ENCODE measurements at regions not wholly inside any gene's neighbourhood (a gene's known extent, or its start where the extent isn't known, plus 50 kb on each side); places are given as distances from the start of the nearest gene placed in this dataset.

DNA sequence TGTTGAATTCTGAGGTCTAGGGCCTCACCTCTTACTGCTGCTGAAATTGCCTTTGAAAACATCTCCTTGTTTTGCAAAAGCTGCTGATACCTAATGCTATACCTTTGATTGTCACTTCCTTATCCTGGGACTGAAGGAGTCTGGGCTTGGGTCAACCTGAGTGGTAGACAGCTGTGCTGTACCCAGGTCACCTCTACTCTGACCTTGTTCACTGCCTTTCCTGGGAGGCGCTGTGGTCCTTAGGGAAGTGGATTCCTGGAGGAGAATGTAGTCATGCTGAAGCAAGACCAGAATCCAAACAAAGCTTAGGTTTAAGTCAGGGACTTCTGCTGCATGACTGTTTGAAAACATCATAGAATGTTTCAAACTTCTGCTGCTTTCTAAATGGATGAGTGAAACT lies 191.4 kb downstream of the SNAPC1 start:
- DNase-seq, result no peak

DNA sequence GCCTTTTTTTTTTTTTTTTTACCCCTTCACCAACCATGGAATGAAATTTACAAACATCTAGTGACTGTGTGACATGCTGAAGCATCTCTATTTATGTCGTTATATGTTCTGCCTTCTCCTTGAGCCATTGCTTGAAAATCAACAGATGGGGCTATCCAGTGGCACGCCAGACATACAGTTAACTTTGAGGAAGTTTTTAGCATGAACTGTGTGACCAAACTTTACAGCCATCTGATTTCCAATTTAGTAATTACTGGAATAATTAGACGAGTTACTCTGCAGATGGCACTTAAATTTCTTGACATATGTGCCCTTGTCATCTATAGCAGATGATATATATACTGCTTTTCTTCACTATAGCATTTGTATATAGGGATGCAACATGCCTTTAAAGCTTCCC lies 192.1 kb downstream of the SNAPC1 start:
- DNase-seq, result no peak

DNA sequence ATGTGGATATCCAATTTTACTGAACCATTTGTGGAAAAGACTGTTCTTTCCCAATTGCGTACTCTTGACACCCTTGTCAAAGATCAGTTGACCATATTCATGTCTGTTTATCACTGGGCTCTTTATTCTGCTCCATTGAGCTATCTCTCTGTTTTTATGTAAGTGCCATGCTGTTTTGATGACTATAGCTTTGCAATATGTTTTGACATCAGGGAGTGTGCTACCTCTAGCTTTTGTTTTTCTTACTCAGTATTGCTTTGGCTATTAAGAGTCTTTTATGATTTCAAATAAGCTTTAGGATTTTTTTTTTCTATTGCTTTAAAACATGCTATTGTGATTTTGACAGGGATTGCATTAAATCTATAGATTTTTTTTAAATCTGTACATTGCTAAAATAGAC lies 194.3 kb downstream of the SNAPC1 start:
- no peak for DNase-seq

DNA sequence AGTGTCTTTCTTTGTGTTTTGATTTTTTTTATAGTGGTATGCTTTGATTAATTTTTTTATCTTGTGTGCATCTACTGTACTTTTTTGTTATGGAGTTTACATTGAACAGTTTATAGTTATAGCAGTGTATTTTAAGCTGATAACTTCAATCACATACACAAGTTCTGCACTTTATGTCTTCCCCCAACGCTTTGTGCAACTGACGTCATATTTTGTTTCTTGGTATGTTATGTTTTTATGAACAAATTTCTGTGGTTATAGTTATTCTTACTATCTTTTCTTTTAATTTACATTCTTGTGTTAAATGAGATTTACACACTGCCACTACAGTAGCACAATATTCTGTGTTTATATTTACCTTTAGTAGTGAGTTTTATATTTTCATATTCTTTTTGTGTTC lies 197.1 kb downstream of the SNAPC1 start:
- no peak for DNase-seq

DNA sequence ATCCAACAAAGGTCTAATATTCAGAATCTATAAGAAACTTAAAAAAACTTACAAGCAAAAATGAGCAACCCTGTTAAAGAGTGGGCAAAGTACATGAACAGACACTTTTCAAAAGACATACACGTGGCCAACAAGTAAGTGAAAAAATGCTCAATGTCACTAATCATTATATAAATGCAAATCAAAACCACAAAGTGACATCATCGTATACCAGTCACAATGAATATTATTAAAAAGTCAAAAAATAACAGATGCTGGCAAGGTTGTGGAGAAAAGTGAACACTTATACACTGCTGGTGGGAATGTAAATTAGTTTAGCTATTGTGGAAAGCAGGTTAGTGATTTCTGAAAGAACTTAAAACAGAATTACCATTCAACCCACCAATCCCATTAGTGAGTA lies 199.1 kb downstream of the SNAPC1 start:
- no peak for DNase-seq

DNA sequence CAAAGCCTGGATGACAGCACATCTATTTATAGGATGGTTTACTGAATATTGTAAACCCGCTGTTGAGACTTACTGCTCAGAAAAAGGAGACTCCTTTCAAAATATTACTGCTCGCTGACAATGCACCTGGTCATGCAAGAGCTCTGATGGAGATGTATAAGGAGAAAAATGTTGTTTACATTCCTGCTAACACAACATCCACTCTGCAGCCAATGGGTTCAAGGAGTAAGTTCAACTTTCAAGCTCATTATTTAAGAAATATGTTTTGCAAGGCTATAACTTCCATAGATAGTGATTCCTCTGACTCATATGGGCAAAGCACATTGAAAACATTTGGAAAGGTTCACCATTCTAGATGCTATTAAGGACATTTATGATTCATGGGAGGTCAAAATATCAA lies 201.7 kb downstream of the SNAPC1 start:
- DNase-seq, result no peak

DNA sequence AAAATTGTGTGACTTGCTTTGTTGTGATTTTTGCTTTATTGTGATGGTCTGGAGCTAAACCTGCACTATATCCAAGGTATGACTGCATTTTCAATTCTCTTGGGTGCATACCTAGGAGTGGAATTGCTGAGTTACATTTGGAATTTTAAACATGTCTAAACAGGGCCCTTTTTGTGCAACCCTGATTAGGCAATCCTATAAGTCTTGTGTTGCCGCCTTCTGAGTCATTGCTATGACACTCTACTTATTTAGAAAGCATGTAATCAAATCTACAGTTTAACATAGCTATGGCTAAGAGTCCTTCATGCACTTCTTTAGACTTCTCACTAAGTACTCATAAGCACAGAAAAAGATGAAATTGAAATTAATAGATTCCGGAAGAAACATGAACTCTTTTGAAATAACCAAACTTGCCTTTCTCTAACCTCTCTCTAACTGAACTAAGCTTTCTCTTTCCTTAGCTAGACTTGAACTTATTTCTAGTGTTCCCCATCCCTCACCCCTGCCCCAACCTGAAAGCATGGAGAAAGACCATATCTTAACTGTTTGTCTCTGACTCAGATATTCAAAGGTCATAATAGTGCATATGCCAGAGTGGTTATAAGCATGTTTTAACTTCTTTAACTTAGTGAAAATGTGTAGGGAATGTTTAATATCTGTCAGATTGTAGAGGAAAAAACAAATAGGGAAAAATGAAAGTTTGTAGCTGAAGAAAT lies 203.0 kb downstream of the SNAPC1 start:
- DNase-seq, result no peak

DNA sequence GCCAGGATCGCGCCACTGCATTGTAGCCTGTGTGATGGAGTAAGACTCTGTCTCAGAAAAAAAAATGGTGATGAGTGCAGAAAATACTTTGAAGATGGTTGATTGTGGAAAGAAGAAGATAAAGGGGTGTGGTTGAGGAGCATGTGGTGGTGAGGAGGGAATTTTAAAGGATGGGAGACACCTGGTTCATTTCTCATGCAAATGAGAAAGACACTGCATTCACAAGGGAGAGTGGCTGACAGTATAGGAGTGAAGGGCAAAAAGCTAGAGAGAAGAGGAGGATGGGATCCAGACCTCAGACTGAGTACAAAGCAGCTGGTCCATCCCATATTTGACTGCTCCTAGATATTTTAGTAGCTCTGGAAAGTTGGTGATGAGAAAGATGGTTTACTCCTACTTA lies 206.0 kb downstream of the SNAPC1 start:
- no peak for DNase-seq

DNA sequence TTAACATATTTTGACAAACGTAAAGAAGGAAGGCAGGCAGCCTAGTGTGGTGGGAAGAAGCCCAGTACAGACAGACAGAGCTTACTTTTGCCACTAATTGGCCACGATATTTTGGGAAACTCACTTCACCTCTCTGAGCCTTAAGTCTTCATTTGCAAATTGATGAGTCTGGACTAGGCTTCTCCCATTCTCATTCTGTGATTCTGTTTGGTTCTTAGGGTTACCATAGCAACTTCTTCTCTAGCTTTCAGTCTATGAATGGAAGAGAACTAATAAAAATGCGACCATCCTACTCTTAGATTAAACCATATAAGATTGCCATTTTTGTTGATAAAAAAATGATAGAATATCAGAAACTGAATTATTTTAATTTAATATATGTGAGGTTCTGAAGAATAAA lies 210.5 kb downstream of the SNAPC1 start:
- no peak for DNase-seq

DNA sequence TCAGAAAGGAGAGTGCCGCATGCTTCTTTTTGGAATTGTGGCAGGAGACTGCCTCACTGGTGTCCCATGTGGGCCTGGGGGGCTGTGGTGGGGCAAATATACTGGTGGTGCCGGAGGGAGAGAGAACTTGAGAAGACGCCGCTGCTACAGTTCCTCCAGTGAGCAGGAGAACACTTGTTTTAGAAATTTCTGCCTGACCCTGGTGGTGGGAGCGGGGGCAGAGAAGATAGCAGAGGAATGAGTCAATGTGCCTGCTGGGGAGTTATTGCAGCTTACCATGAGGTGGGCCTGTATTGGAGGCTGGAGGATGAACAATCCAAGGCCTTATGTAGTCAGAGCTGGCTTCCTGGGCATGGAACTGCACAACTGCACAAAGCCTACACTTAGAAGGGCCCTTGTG lies 211.8 kb downstream of the SNAPC1 start:
- no peak for DNase-seq

DNA sequence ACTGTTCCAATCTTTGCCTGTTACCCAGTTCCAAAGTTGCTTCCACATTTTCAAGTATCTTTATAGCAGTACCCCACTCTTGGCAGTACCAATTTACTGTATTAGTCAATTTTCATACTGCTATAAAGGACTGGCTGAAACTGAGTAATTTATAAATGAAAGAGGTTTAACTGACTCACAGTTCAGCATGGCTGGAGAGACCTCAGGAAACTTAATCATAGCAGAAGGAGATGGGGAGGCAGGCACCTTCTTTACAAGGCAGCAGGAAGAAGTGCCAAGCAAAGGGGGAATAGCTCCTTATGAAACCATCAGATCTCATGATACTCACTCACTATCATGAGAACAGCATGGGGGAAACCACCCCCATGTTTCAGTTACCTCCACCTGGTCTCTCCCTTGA lies 215.0 kb downstream of the SNAPC1 start:
- no peak for DNase-seq

DNA sequence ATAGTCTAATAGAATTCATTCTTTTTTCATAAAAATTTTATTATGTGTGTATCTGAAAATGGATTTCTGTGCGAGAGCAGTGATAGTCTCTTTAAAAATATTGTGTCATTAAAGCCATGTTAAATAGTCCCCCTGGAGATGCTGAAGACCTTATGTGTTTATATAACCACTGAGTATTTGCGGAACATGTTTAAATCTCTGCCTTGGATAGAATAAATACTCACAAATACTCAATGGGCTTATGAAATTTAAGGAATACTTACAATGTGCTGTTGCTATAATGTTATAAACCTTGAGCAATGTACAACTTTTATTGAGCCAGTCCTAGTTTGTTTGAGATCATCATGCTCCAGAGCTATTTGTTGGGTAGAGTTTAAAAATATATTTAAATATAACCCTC lies 226.0 kb downstream of the SNAPC1 start:
- DNase-seq, result no peak

DNA sequence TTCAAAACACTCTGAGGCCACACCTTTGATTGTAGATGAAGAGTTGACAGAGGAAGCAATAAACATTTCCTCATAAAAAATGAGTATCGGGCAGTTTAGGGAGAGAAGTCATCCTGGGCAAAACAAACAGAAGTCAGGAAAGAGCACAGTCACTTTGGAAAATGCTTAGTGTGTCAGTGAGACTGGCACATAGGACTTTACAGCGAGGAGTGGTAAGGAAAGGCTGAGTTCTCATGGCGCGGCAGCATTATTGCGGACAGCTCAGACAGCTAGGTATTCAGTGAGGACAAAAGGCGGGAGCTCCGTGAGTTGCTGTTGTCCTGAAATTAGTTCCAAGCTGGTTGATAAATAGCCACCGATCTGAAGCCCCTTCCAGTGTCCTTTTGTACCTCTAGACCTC lies 229.9 kb downstream of the SNAPC1 start:
- DNase-seq, result no peak

DNA sequence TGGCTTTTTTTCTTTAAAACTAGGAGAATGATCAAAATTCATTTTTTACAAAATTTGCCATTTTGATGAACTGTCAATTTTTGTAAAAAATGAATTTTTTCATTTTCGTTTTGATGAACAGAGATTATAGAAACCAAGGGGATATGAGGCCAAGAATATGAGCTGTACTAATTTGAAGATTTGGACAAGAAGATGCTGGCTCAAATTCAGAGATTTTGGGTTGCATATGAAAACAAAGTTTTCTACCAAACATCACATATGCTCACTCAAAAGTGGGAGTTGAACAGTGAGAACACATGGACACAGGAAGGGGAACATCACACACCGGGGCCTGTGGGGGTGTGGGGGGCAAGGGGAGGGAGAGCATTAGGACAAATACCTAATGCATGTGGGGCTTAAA lies 230.7 kb downstream of the SNAPC1 start:
- DNase-seq, result no peak

DNA sequence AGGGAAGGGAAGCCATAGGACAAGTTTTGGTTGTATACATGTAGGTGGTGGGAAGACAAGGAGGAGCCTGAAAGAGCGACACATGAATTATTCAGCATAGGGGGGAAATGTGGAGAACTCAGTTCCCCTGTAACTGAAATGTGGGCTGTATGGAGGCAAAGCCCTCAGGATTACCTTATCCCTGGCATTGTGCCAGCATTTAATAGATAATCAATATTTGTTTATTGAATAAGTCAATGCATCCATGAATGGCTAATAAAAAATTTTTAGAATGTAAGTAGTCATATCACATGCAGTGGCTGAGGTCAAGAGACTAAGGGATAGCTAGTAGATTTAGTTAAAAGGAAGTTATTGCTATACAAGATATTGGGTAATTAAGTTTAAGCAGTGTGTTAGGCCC lies 232.4 kb downstream of the SNAPC1 start:
- DNase-seq, result no peak

DNA sequence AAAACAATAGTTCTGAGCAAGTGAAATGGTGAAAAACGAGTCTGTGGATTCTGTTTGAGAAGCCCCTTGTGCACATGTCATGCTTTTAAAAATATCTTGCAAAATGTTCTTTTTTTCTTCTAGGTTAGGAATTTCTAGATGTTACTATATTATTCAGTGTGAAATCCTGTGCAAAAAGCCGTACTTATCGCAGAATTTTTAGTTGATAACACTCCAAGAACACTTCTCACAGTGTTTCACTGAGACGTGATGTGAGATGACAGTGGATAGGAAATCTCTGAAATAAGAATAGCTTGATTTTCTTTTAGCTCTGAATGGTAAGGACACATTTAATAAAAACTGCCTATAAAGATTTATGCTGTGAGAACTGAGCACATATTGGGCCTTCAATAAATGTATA lies 234.5 kb downstream of the SNAPC1 start:
- DNase-seq, result no peak

DNA sequence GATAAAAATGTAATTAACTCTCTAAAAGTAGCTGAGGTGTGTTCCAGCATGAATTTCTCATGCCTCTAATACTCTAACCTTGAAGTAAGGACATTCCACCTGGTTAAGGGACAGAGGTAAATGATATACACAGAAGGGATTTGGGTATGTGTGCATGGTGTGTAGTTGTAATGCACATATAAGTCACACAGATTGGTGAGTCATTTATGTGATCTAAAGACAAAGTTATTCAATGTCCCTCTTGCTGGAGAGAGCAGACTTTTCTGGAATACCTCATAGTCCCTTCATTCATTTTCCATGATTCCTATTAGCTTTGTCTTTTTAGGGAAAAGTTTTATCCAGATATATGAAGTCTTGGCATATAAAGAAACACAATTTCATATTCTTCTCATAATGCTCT lies 234.9 kb downstream of the SNAPC1 start:
- no peak for DNase-seq

DNA sequence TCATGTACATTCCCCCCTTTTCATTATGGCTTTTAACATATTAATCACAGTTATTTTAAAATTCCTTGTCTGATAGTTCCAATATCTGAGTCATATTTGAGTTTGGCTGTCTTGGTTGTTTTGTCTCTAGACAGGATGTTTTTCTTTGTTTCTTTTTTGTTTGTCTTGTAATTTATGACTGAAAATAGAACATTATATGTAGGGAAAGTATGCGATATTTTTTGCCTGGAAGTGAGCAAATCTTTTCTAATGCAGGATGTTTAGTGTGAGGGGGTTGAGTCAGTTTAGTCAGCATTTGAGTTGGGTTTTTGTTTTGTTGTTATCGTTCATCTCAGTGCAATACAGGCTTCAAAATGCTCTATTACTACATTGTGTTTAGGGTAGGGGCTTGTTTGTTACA lies 239.7 kb downstream of the SNAPC1 start:
- no peak for DNase-seq

DNA sequence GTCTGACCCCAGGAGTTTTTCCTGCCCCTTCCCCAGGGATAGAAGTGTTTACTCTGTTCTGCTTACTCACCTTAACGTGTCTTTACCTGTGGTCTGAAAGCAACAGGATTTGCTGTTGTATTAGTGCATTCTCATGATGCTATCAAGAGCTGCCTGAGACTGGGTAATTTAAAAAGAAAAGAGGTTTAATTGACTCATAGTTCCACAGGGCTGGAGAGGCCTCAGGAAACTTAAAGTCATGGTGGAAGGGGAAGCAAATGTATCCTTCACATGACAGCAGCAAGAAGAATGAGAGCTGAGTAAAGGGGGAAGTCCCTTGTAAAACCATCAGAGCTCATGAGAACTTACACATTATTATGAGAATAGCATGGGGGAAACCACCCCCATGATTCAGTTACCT lies 240.4 kb downstream of the SNAPC1 start:
- DNase-seq, result no peak

DNA sequence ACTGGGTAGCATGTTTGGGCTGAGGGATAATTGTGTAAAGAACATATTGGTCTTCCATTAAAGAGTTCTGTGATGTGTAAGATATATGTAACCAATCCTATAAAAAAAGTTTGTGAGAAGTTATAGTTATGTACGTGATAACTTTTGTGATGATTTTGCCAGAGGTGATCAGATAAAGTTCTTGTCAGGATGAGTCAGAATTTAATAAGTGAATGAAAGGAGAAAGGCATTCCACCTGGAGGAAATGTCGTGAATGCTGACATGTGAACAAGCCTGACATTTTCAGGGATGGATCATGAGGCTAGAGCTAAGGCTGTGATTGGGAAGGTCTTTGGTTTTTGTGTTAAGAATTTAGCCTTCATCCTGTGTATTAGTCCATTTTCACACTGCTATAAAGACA lies 241.5 kb downstream of the SNAPC1 start:
- no peak for DNase-seq

DNA sequence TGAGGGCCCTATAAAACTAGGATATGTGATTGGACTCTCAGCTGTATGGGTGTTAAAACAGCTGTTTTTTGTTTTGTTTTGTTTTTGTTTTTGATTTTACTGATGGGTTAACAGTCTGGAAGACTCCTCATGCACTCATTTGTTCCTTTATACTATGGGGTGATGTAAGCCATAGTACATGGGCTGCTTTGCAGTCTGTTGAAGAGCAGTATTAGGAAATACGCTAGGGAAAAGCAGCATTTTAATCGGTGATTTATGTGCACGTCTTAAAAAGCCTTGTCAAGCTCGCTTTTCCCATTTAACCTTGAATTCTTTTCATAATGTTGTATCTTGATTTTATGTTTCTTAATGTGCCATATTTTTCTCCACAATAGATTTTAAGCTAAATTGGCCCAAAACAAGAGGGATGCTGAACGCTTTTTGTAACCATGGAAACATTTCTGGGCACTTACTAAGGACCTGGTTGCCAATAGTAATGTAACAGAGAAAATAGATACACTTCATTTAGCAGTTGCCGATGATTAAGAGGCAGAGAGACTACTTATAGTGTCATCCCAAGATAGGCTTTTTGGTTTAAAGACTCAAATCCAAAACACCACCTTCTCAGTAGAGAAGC lies 244.0 kb downstream of the SNAPC1 start:
- DNase-seq, result peak; percentile 78

DNA sequence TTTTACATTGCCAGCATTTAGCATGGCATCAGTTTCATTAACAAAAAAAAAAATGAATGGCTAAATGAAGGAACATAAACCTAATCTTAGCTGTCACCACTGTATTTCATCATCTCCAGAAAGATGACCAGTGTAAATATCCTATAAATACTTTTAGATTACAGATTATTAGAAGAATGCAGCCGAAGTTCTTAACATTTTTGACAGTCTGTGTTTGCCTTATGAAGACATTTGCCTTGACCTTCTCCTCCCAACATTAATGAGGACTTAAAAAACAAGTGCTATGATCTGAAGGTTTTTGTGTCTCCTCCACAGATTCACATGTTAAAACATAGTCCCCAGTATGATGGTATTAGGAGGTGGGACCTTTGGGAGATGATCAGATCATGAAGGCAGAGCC lies 253.0 kb downstream of the SNAPC1 start:
- DNase-seq, result no peak

DNA sequence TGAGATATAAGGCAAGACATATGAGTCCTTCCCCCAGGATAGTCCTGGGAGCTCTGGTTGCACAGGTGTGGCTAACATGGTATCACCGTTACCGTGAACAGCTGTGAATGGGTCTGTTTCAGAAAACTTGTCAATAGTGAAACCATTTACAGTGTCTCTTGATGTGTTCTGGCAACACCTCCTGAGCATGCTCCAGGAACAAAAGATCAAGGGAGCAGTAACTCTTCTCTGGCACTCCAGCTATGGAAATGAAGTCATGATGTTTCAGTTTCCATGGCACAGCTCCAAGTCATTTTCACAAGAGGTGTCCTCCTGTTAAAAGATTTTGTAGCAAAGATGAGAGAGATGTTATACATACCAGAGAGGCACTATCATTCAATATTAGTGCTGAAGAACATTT lies 253.7 kb downstream of the SNAPC1 start:
- peak; percentile 20 for DNase-seq

DNA sequence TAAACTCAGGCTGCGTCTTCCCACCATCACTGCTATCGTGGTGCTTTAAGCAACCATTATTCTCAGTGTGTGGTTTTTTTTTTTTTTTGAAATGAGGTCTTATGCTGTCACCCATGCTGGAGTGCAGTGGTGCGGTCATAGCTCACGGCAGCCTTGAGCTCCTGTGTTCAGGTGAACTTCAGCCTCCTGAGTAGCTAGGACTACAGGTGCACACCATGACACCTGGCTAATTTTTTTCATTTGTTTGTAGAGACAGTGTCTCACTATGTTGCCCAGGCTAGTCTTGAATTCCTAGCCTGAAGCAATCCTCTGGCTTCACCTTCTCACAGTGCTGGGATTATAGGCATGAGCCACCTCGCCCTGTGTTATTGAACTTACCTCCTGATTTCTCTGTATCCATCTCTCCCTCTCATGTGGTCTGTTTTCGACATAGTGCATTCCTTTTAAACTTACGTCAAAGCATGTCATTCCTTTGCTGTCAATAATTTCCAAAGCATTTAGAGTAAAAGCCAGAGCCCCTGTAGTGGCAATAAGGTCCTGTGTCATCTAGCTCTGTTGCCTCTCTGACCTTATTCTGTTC lies 255.5 kb downstream of the SNAPC1 start:
- no peak for DNase-seq

DNA sequence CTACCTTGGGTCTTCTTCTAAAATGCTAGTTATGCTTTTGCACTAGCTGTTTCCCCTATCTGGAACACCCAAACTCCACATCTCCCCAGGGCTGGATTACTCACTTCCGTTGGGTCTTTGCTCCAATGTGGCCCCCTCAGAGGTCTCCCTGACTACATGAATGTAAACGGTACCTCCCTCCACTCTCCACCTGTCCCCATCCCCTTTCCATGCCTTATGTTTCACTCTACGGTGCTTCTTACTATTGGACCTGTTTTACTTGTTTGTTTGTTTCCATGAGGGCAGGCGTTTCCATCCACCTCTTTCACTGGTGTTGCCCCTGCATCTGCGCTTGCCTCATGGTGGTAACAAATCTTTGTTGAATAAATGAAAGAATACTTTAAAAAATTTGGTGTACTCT lies 256.4 kb downstream of the SNAPC1 start:
- no peak for DNase-seq
